ENCODE measurements at regions not wholly inside any gene's neighbourhood (a gene's known extent, or its start where the extent isn't known, plus 50 kb on each side); places are given as distances from the start of the nearest gene placed in this dataset.

DNA sequence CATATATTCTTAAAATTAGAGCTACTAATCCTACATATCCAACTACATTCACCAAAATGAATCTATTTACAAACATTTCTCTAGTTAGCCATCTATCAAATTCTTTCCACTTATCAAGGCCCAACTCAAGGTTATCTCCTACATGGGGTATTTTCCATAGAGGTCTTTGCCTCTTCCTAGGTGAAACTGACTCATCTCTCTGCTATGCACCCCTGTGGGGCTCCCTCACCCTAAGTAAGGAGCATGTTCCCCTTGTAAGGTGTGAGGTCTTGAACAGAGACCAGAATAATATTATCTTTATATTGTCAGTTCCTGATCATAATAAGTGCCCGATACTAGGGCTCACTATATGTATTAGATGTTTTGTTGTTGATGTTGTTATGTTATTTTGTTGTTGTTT, 74.6 kb upstream of the TSC22D2 start:
- intact Hi-C loops (cut with micrococcal nuclease; ENCODE audit: unreplicated experiment) = no loop called here
- no peaks in the 10 kb centered on the region for H3K27me3 ChIP-seq (replicated peaks; ENCODE audit: control insufficient read depth, insufficient read depth, low read length)
- H3K27me3 Mint-ChIP-seq (ENCODE audit: insufficient read depth, unreplicated experiment) = no peaks in the 10 kb centered on the region
- no peak overlapping the region for H3K27ac Mint-ChIP-seq (ENCODE audit: unreplicated experiment)
- BruUV-seq (replicated peaks) = no TSS peak
- no peaks in the 10 kb centered on the region for H3K36me3 Mint-ChIP-seq (ENCODE audit: insufficient read depth, unreplicated experiment)
- H3K4me3 ChIP-seq (ENCODE audit: low read depth, low read length) = no peak overlapping the region
- no peak overlapping the region for H3K4me3 Mint-ChIP-seq (ENCODE audit: unreplicated experiment)
- no peaks in the 10 kb centered on the region for H3K9me3 Mint-ChIP-seq (ENCODE audit: unreplicated experiment)
- H3K4me1 Mint-ChIP-seq (ENCODE audit: low read depth, unreplicated experiment) = peaks cover 29% of the 10 kb centered on the region
- H3K4me1 ChIP-seq = peaks cover 39% of the 10 kb centered on the region
- CTCF ChIA-PET = no interaction called here
- H3K9me3 ChIP-seq = 0 out of 2 replicates have a peak, but pooled peaks cover 7% of the 10 kb centered on the region
- no peaks in the 10 kb centered on the region for H3K36me3 ChIP-seq (ENCODE audit: control insufficient read depth, insufficient read depth, low read length)
- no peak for DNase-seq
- POLR2A ChIA-PET = no interaction called here
- no peak for TF ChIP-seq CTCF (IDR thresholded peaks at IDR 0.05; ENCODE audit: insufficient read depth in 1 of 2, low read depth in 1 of 2, low read length in 1 of 2, severe bottlenecking in 1 of 2, unreplicated experiment in 1 of 2)

GRCh38 chr3:150331978-150332568, 76.0 kb upstream of the TSC22D2 start:
- H3K4me1 ChIP-seq = peaks cover 48% of the 10 kb centered on the region
- no TSS peak for BruUV-seq (replicated peaks)
- H3K4me3 Mint-ChIP-seq (ENCODE audit: unreplicated experiment) = no peak overlapping the region
- no peaks in the 10 kb centered on the region for H3K9me3 ChIP-seq
- H3K27me3 ChIP-seq (replicated peaks; ENCODE audit: control insufficient read depth, insufficient read depth, low read length) = no peaks in the 10 kb centered on the region
- no peaks in the 10 kb centered on the region for H3K27me3 Mint-ChIP-seq (ENCODE audit: insufficient read depth, unreplicated experiment)
- H3K36me3 ChIP-seq (ENCODE audit: control insufficient read depth, insufficient read depth, low read length) = no peaks in the 10 kb centered on the region
- no peak overlapping the region for H3K27ac Mint-ChIP-seq (ENCODE audit: unreplicated experiment)
- ChIA-PET CTCF (no interaction called here), POLR2A (no interaction called here)
- H3K36me3 Mint-ChIP-seq (ENCODE audit: insufficient read depth, unreplicated experiment) = no peaks in the 10 kb centered on the region
- TF ChIP-seq CTCF (IDR thresholded peaks at IDR 0.05; ENCODE audit: insufficient read depth in 1 of 2, low read depth in 1 of 2, low read length in 1 of 2, severe bottlenecking in 1 of 2, unreplicated experiment in 1 of 2) = no peak
- H3K9me3 Mint-ChIP-seq (ENCODE audit: unreplicated experiment) = no peaks in the 10 kb centered on the region
- H3K4me1 Mint-ChIP-seq (ENCODE audit: low read depth, unreplicated experiment) = peaks cover 41% of the 10 kb centered on the region
- no peak for DNase-seq
- intact Hi-C loops (cut with micrococcal nuclease; ENCODE audit: unreplicated experiment) = no loop called here
- H3K4me3 ChIP-seq (ENCODE audit: low read depth, low read length) = no peak overlapping the region

GRCh38 chr3:150330872-150331271, 77.2 kb upstream of the TSC22D2 start:
- no TSS peak for BruUV-seq (replicated peaks)
- Mint-ChIP-seq H3K36me3 (ENCODE audit: insufficient read depth, unreplicated experiment) (no peaks in the 10 kb centered on the region), H3K27ac (ENCODE audit: unreplicated experiment) (peak overlapping the region; percentile 13), H3K4me1 (ENCODE audit: low read depth, unreplicated experiment) (peaks cover 41% of the 10 kb centered on the region), H3K4me3 (ENCODE audit: unreplicated experiment) (no peak overlapping the region), H3K27me3 (ENCODE audit: insufficient read depth, unreplicated experiment) (no peaks in the 10 kb centered on the region), H3K9me3 (ENCODE audit: unreplicated experiment) (no peaks in the 10 kb centered on the region)
- no peak for DNase-seq
- Histone ChIP-seq H3K36me3 (ENCODE audit: control insufficient read depth, insufficient read depth, low read length) (no peaks in the 10 kb centered on the region), H3K4me3 (ENCODE audit: low read depth, low read length) (no peak overlapping the region), H3K27me3 (replicated peaks; ENCODE audit: control insufficient read depth, insufficient read depth, low read length) (no peaks in the 10 kb centered on the region), H3K9me3 (no peaks in the 10 kb centered on the region), H3K4me1 (peaks cover 48% of the 10 kb centered on the region)
- POLR2A ChIA-PET = no interaction called here
- intact Hi-C loops (cut with micrococcal nuclease; ENCODE audit: unreplicated experiment) = no loop called here
- no peak for TF ChIP-seq CTCF (IDR thresholded peaks at IDR 0.05; ENCODE audit: insufficient read depth in 1 of 2, low read depth in 1 of 2, low read length in 1 of 2, severe bottlenecking in 1 of 2, unreplicated experiment in 1 of 2)
- CTCF ChIA-PET = no interaction called here
